Right lobe of liver (tissue), 4 donors: ENCODE measurements at regions not wholly inside any gene's neighbourhood (a gene's known extent, or its start where the extent isn't known, plus 50 kb on each side); places are given as distances from the start of the nearest gene placed in this dataset.

Experiments
- POLR2A ChIP-seq: fragments of 450-650 bp; IDR thresholded peaks from one replicate; pipeline ENCODE4 v1.6.1; 2017; ENCODE audit warnings: antibody characterized with exemption, mild to moderate bottlenecking
- TF ChIP-seq, protein P1 (sequence below), 4 donors: fragments of 200-600 bp in 3 of 4; fragments of 450-650 bp in 1 of 4; IDR thresholded peaks; one replicate each; pipeline versions ENCODE4 v1.5.1 to v1.8.0; 2016 to 2022; ENCODE audit warnings: antibody characterized with exemption in 4 of 4, mild to moderate bottlenecking in 2 of 4
- donor health status: DM: no; HTN: no; CAD: no.
- donor health status: DM: no; HTN: no; CAD: no.
- donor health status: DM: no; HTN: yes; CAD: no.

DNA sequence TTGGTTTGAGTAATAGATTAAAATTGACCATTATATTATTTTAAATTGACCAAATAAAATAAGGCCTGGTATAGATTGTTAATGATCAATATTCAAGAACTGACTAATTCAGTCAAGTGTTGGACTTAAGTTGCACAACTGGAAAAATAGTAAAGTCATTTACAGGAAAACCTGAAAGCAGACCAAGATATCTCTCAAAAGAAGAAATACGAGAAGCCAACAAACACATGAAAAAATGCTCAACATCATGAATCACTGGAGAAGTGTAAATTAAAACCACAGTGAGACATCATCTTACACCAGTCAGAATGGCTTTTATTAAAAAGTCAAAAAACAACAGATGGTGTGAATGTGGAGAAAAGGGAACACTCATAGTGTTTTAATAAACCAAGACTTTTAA lies 80.4 kb upstream of the MALRD1 start:
- TF ChIP-seq, protein P1, sequence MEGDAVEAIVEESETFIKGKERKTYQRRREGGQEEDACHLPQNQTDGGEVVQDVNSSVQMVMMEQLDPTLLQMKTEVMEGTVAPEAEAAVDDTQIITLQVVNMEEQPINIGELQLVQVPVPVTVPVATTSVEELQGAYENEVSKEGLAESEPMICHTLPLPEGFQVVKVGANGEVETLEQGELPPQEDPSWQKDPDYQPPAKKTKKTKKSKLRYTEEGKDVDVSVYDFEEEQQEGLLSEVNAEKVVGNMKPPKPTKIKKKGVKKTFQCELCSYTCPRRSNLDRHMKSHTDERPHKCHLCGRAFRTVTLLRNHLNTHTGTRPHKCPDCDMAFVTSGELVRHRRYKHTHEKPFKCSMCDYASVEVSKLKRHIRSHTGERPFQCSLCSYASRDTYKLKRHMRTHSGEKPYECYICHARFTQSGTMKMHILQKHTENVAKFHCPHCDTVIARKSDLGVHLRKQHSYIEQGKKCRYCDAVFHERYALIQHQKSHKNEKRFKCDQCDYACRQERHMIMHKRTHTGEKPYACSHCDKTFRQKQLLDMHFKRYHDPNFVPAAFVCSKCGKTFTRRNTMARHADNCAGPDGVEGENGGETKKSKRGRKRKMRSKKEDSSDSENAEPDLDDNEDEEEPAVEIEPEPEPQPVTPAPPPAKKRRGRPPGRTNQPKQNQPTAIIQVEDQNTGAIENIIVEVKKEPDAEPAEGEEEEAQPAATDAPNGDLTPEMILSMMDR (IDR thresholded peaks at IDR 0.05): no peak
- no peak for TF ChIP-seq POLR2A
